ENCODE measurements at regions not wholly inside any gene's neighbourhood (a gene's known extent, or its start where the extent isn't known, plus 50 kb on each side); places are given as distances from the start of the nearest gene placed in this dataset.

DNA sequence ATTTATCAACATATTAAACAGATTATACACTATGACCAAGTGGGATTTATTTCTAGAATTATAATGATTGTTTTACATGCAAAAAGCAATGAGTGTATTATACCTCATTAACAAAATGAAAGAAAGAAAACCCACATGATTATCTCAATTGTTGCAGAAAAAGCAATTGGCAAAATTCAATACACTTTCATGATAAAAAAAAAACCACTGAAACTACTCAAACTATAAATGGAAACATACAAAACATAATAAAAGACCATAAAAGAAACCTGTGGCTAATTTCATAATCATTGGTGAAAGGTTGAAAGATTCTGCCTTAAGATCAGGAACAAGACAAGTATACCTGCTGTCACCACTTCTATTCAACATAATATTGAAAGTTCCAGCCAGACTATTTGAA, 325.9 kb downstream of the AKAIN1 start:
- TF ChIP-seq, protein P1, sequence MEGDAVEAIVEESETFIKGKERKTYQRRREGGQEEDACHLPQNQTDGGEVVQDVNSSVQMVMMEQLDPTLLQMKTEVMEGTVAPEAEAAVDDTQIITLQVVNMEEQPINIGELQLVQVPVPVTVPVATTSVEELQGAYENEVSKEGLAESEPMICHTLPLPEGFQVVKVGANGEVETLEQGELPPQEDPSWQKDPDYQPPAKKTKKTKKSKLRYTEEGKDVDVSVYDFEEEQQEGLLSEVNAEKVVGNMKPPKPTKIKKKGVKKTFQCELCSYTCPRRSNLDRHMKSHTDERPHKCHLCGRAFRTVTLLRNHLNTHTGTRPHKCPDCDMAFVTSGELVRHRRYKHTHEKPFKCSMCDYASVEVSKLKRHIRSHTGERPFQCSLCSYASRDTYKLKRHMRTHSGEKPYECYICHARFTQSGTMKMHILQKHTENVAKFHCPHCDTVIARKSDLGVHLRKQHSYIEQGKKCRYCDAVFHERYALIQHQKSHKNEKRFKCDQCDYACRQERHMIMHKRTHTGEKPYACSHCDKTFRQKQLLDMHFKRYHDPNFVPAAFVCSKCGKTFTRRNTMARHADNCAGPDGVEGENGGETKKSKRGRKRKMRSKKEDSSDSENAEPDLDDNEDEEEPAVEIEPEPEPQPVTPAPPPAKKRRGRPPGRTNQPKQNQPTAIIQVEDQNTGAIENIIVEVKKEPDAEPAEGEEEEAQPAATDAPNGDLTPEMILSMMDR (conservative IDR thresholded peaks at IDR 0.05), result no peak
- no peak for TF ChIP-seq ZFX (IDR thresholded peaks at IDR 0.05)

All from C4-2B (cell line).